GM12872 (cell line): ENCODE measurements at regions not wholly inside any gene's neighbourhood (a gene's known extent, or its start where the extent isn't known, plus 50 kb on each side); places are given as distances from the start of the nearest gene placed in this dataset.

Experiments
- CTCF ChIP-seq: IDR thresholded peaks from 3 replicates; pipeline ENCODE4 v1.5.1; 2011; ENCODE audit warnings: low read depth, mild to moderate bottlenecking, low read length, moderate library complexity; ENCODE audit not compliant: insufficient read depth

DNA sequence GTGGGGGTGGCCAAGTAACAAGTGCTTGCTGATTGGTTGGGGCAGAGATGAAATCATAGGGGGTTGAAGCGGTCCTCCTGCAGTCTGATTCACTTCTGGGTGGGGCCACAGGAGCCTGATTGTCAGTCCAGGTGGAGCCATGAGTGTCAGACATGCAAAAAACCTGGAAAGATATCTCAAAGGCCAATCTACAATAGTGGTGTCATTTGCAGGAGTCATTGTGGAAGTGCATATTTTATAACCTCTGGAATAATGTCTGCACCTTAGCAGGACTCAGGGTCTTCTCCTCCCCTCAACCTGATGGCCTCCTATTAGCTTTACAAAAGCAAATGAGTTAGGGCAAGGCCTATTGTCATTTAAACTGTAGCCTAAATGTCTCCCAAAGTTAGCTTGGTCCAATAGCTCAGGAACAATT lies 241.4 kb downstream of the NUAK1 start:
- TF ChIP-seq CTCF = no peak

- TF ChIP-seq CTCF = no peak
Observed at GRCh38 chr12:105899589-105899988, 239.2 kb downstream of the NUAK1 start.

GRCh38 chr12:105906561-105906960 lies 232.2 kb downstream of the NUAK1 start:
- TF ChIP-seq CTCF = no peak

GRCh38 chr12:105907982-105908381 lies 230.8 kb downstream of the NUAK1 start:
- TF ChIP-seq CTCF = no peak

DNA sequence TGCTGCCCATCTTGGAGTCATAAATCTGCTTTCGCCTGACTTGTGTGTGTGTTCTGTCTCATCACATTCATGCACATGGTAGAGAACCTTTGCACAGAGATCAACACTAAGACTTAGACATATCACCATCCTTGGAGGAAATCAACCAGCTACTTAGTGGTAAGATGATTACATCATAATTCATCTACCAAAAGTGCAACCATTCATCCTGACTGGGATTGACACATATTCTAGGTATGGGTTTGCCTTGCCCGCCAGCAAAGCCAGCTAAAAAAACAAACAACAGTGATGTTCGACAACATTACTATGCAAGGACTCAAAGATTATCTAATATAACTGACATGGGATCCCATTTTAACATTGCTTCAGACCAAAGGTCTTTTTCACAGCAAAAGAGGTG lies 228.7 kb downstream of the NUAK1 start:
- TF ChIP-seq CTCF = no peak

- no peak for TF ChIP-seq CTCF
Observed at GRCh38 chr12:105911966-105912365, 226.8 kb downstream of the NUAK1 start.

DNA sequence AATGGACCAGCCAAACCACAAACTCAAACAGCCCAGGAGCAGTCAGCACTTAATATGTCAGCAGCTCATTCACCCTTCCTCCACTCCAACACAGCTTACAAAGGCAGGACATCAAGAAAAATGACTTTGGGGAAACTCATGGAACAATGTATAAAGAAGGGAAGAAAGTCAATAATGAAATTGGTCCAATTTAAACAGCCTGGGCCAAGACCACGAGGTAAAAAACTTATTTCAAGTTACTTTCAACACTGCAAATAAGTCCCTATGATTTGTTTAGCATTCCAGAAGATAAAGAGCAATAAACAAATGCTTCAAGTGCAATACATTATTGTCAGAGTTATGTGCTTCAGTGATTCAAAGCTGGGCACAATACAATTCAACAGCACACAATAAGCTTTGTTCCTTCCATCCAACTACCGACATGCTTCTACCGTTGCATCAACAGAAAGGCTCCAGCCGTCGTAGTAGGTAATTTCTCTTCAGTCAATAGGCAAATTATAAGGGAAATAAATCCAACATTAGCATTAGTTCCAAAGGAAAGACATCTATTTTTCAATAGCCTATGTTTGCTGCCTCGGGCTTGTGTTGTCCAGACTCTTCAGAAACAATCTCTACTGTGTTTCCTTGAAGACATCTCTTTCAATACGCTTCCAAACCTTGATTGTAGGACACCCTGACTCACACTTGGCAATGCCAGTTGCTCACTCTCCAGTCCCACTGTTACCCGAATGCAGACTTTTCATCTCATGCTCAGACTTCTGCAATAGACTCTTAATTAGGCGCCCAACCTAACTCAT lies 225.7 kb downstream of the NUAK1 start:
- TF ChIP-seq CTCF = no peak
